Vagina (tissue), 2 donors: ENCODE measurements at regions not wholly inside any gene's neighbourhood (a gene's known extent, or its start where the extent isn't known, plus 50 kb on each side); places are given as distances from the start of the nearest gene placed in this dataset.

Source experiments
- POLR2A ChIP-seq, 2 donors: fragments of 450-650 bp; IDR thresholded peaks; one replicate each; pipeline ENCODE4 v1.6.1; 2017; ENCODE audit warnings: antibody characterized with exemption in 2 of 2, mild to moderate bottlenecking in 2 of 2, moderate library complexity in 2 of 2
- TF ChIP-seq, protein P1 (sequence below), 3 experiments: fragments of 450-650 bp in 2 of 3; fragments of 200-600 bp in 1 of 3; sonication (generic) in 1 of 3; IDR thresholded peaks; one replicate each; pipeline ENCODE4 v1.5.1; 2017 to 2019; ENCODE audit warnings: antibody characterized with exemption in 3 of 3, mild to moderate bottlenecking in 2 of 3, moderate library complexity in 2 of 3

DNA sequence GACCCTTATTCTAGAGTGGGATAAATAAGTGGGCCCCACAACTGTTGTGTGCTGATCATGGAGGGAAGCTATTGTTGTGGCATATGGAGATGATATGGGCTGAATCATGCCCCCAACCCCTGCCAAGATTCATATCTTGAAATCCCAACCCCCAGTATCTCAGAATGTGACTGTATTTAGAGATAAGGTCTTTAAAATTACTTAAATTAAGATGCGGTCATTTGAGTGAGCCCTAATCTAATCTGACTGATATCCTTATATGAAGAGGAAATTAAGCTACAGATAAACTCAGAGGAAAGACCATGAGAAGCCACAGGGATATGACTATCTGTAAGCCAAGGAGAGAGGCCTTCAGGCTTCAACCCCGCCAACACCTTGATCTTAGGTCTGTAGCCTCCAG is 188.3 kb upstream of the RND3 start:
- TF ChIP-seq, protein P1, sequence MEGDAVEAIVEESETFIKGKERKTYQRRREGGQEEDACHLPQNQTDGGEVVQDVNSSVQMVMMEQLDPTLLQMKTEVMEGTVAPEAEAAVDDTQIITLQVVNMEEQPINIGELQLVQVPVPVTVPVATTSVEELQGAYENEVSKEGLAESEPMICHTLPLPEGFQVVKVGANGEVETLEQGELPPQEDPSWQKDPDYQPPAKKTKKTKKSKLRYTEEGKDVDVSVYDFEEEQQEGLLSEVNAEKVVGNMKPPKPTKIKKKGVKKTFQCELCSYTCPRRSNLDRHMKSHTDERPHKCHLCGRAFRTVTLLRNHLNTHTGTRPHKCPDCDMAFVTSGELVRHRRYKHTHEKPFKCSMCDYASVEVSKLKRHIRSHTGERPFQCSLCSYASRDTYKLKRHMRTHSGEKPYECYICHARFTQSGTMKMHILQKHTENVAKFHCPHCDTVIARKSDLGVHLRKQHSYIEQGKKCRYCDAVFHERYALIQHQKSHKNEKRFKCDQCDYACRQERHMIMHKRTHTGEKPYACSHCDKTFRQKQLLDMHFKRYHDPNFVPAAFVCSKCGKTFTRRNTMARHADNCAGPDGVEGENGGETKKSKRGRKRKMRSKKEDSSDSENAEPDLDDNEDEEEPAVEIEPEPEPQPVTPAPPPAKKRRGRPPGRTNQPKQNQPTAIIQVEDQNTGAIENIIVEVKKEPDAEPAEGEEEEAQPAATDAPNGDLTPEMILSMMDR (IDR thresholded peaks at IDR 0.05), result no peak
- no peak for TF ChIP-seq POLR2A (IDR thresholded peaks at IDR 0.05)
